IMR-90 (cell line): ENCODE measurements at regions not wholly inside any gene's neighbourhood (a gene's known extent, or its start where the extent isn't known, plus 50 kb on each side); places are given as distances from the start of the nearest gene placed in this dataset.

Experiments used
- ATAC-seq: fragments of 200-7000 bp; cut with Tn5 transposase; 2 replicates; pipeline ENCODE4 v1.9.1; 2020; ENCODE audit warnings: low read depth, mild to moderate bottlenecking, moderate library complexity
- BruUV-seq: library from RNA; stranded (reverse); fragments of 400-500 nt; replicated peaks from 2 replicates; lab custom pipeline; 2021; lab: Mats Ljungman, UMichigan
- CTCF ChIA-PET: fragments of 300-600 bp; formaldehyde crosslinking; extraction: SDS; loops from one replicate; lab custom pipeline; 2021; ENCODE audit warnings: antibody characterized with exemption; lab: Yijun Ruan, JAX
- POLR2A ChIA-PET: fragments of 300-600 bp; sonication (Branson Sonifier 250); formaldehyde crosslinking; loops from one replicate; lab custom pipeline; 2022; ENCODE audit warnings: antibody characterized with exemption; ENCODE audit not compliant: unreplicated experiment; lab: Charles Lee
- DNase-seq: peaks from one replicate; pipeline ENCODE4 v3.0.0; 2013
- H2AFZ ChIP-seq: replicated peaks from 2 replicates; pipeline ENCODE3; 2013; ENCODE audit warnings: low read length, mild to moderate bottlenecking; ENCODE audit not compliant: poor library complexity
- H2AK5ac ChIP-seq: 2 replicates; pipeline ENCODE4 v1.6.1; 2013; ENCODE audit warnings: low read depth, low read length, inconsistent platforms
- H2AK9ac ChIP-seq: replicated peaks from 2 replicates; pipeline ENCODE3; 2013; ENCODE audit warnings: mild to moderate bottlenecking, low read depth, low read length, moderate library complexity; ENCODE audit not compliant: poor library complexity
- H2BK120ac ChIP-seq: 2 replicates; pipeline ENCODE4 v1.6.1; 2013; ENCODE audit warnings: low read depth, low read length, inconsistent platforms
- H2BK15ac ChIP-seq: 3 replicates; pipeline ENCODE4 v1.6.1; 2013; ENCODE audit warnings: low read depth, low read length, inconsistent platforms
- H2BK20ac ChIP-seq: 2 replicates; pipeline ENCODE4 v1.6.1; 2013; ENCODE audit warnings: low read depth, mild to moderate bottlenecking, inconsistent platforms, low read length, moderate library complexity
- H2BK5ac ChIP-seq: 2 replicates; pipeline ENCODE4 v1.6.1; 2013; ENCODE audit warnings: mild to moderate bottlenecking, low read depth, low read length, inconsistent platforms; ENCODE audit not compliant: poor library complexity, severe bottlenecking
- H3K14ac ChIP-seq: replicated peaks from 2 replicates; pipeline ENCODE4 v1.6.1; 2013; ENCODE audit warnings: low read depth, low read length, inconsistent platforms
- H3K18ac ChIP-seq: 2 replicates; pipeline ENCODE4 v1.6.1; 2013; ENCODE audit warnings: low read depth, low read length, control low read depth
- H3K23ac ChIP-seq: 2 replicates; pipeline ENCODE4 v1.6.1; 2013; ENCODE audit warnings: low read depth, low read length, inconsistent platforms
- H3K27ac ChIP-seq: 2 replicates; pipeline ENCODE4 v1.5.1; 2013; ENCODE audit warnings: mild to moderate bottlenecking, control low read depth, low read length; ENCODE audit not compliant: insufficient read depth
- H3K27me3 ChIP-seq: 2 replicates; pipeline ENCODE4 v1.6.1; 2013; ENCODE audit warnings: low read length; ENCODE audit not compliant: control insufficient read depth, insufficient read depth
- H3K36me3 ChIP-seq: 2 replicates; pipeline ENCODE4 v1.6.1; 2013; ENCODE audit warnings: low read length, mixed read lengths; ENCODE audit not compliant: control insufficient read depth, insufficient read depth
- H3K4ac ChIP-seq: 2 replicates; pipeline ENCODE4 v1.6.1; 2013; ENCODE audit warnings: low read depth, low read length, inconsistent platforms
- H3K4me1 ChIP-seq: 2 replicates; pipeline ENCODE4 v1.6.1; 2013; ENCODE audit warnings: low read length, mixed read lengths; ENCODE audit not compliant: control insufficient read depth, insufficient read depth
- H3K4me2 ChIP-seq: 2 replicates; pipeline ENCODE4 v1.6.1; 2013; ENCODE audit warnings: low read depth, mild to moderate bottlenecking, control low read depth, low read length, moderate library complexity
- H3K4me3 ChIP-seq: 2 replicates; pipeline ENCODE4 v1.5.1; 2013; ENCODE audit warnings: low read depth, mild to moderate bottlenecking, control low read depth, low read length, moderate library complexity; ENCODE audit not compliant: insufficient read depth
- H3K56ac ChIP-seq: 2 replicates; pipeline ENCODE4 v1.6.1; 2013; ENCODE audit warnings: low read length, inconsistent platforms; ENCODE audit not compliant: insufficient read depth; ENCODE audit errors: extremely low read depth
- H3K79me1 ChIP-seq, 2 experiments: 2 replicates each; pipeline ENCODE4 v1.6.1; 2013; ENCODE audit warnings: low read length in 2 of 2, inconsistent platforms in 1 of 2, low read depth in 1 of 2
- H3K9ac ChIP-seq: 2 replicates; pipeline ENCODE4 v1.6.1; 2013; ENCODE audit warnings: low read depth, low read length, control low read depth
- H3K9me1 ChIP-seq: 2 replicates; pipeline ENCODE4 v1.6.1; 2013; ENCODE audit warnings: low read length, inconsistent platforms; ENCODE audit not compliant: insufficient read depth
- H3K9me3 ChIP-seq: 2 replicates; pipeline ENCODE4 v1.6.1; 2013; ENCODE audit warnings: low read length; ENCODE audit not compliant: control insufficient read depth, insufficient read depth
- H4K20me1 ChIP-seq: 2 replicates; pipeline ENCODE4 v1.6.1; 2013; ENCODE audit warnings: low read length, inconsistent platforms; ENCODE audit not compliant: insufficient read depth
- H4K5ac ChIP-seq: 2 replicates; pipeline ENCODE4 v1.6.1; 2013; ENCODE audit warnings: mild to moderate bottlenecking, low read depth, low read length, control low read depth
- H4K8ac ChIP-seq, 2 experiments: 2 replicates each; pipeline ENCODE4 v1.6.1; 2013; ENCODE audit warnings: low read depth in 2 of 2, low read length in 2 of 2, control low read depth in 1 of 2, inconsistent platforms in 1 of 2
- H4K91ac ChIP-seq: 2 replicates; pipeline ENCODE4 v1.6.1; 2013; ENCODE audit warnings: low read depth, low read length, inconsistent platforms; ENCODE audit not compliant: insufficient read depth
- BHLHE40 ChIP-seq: fragments of 150-350 bp; IDR thresholded peaks from 2 replicates; pipeline ENCODE4 v1.6.1; 2016; ENCODE audit warnings: mild to moderate bottlenecking, low read depth, low read length
- CHD1 ChIP-seq: IDR thresholded peaks from 2 replicates; pipeline ENCODE4 v1.6.1; 2012; ENCODE audit warnings: low read depth, low read length, improper control_type of control experiment
- ELK1 ChIP-seq: fragments of 150-350 bp; IDR thresholded peaks from 2 replicates; pipeline ENCODE4 v1.6.1; 2016; ENCODE audit warnings: low read depth, mild to moderate bottlenecking, low read length, moderate library complexity, borderline replicate concordance
- FOS ChIP-seq: fragments of 150-350 bp; IDR thresholded peaks from 2 replicates; pipeline ENCODE4 v1.6.1; 2016; ENCODE audit warnings: low read depth, low read length
- MAFK ChIP-seq: IDR thresholded peaks from 2 replicates; pipeline ENCODE4 v1.6.1; 2012; ENCODE audit warnings: low read depth, low read length, improper control_type of control experiment
- MAZ ChIP-seq: IDR thresholded peaks from 2 replicates; pipeline ENCODE4 v1.6.1; 2012; ENCODE audit warnings: low read depth, mild to moderate bottlenecking, low read length, improper control_type of control experiment, moderate library complexity, borderline replicate concordance
- MXI1 ChIP-seq: IDR thresholded peaks from 2 replicates; pipeline ENCODE4 v1.6.1; 2012; ENCODE audit warnings: low read depth, mild to moderate bottlenecking, low read length, moderate library complexity, borderline replicate concordance
- NFE2L2 ChIP-seq: fragments of 150-350 bp; IDR thresholded peaks from 2 replicates; pipeline ENCODE4 v1.6.1; 2016; ENCODE audit warnings: low read depth, mild to moderate bottlenecking, low read length
- POLR2A ChIP-seq: IDR thresholded peaks from 2 replicates; pipeline ENCODE4 v1.6.1; 2012; ENCODE audit warnings: mild to moderate bottlenecking, low read depth, low read length
- RAD21 ChIP-seq: IDR thresholded peaks from 2 replicates; pipeline ENCODE4 v1.6.1; 2012; ENCODE audit warnings: low read length, improper control_type of control experiment
- RCOR1 ChIP-seq: IDR thresholded peaks from 2 replicates; pipeline ENCODE4 v1.6.1; 2012; ENCODE audit warnings: mild to moderate bottlenecking, low read length, improper control_type of control experiment; ENCODE audit not compliant: insufficient replicate concordance
- RFX5 ChIP-seq: IDR thresholded peaks from 2 replicates; pipeline ENCODE4 v1.8.0; 2012; ENCODE audit warnings: low read depth, mild to moderate bottlenecking, low read length, moderate library complexity
- SMC3 ChIP-seq: fragments of 150-350 bp; IDR thresholded peaks from 2 replicates; pipeline ENCODE4 v1.6.1; 2016; ENCODE audit warnings: low read depth, mild to moderate bottlenecking, antibody characterized with exemption, low read length, moderate library complexity
- dilution Hi-C: fragments of 300-500 bp; cut with HindIII; formaldehyde crosslinking; loops from one replicate; pipeline ENCODE4 v1.14.3; 2018; ENCODE audit warnings: low sequenced_read_pairs; ENCODE audit not compliant: unreplicated experiment
- in situ Hi-C: fragments of 300-500 bp; cut with MboI; formaldehyde crosslinking; loops from 3 replicates; pipeline ENCODE4 v1.14.3; 2019; ENCODE audit warnings: low sequenced_read_pairs, inconsistent platforms, mixed read lengths
- intact Hi-C: fragments of 100-400 bp; cut with micrococcal nuclease; formaldehyde crosslinking; loops from 2 replicates; pipeline ENCODE4 v1.10.0; 2022

DNA sequence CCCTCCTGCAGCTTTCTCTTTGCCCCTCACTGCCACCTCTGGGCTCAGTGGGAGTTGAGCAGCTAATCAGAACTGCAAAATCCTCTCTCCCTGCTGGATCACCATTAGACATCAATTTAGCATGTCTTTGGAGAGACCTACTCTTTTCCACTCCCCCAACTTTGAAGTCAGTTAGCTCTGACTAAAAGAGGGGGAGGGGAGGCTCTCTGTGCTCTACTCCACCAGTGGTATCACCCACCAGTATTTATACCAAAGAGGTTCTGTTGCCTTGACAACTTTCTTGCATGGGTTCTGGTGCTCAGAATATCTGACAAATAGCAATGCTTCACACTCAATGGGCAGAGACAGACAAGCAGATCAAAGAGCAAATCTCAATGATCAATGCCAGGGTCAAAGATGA is 146.2 kb upstream of the ROPN1 start:
- dilution Hi-C loops: no loop called here
- TF ChIP-seq RFX5 (no peak), MAFK (no peak), SMC3 (no peak), ELK1 (no peak), FOS (no peak), BHLHE40 (no peak), MAZ (no peak), MXI1 (no peak), RCOR1 (no peak), NFE2L2 (no peak), RAD21 (no peak), CHD1 (no peak), POLR2A (no peak)
- no peak for ATAC-seq

More for the DNA sequence above, 146.2 kb upstream of the ROPN1 start:
- in situ Hi-C loops: no loop called here
- Histone ChIP-seq H2AFZ (no peak overlapping the region), H3K9me1 (no peaks in the 10 kb centered on the region), H3K14ac (no peak overlapping the region), H3K56ac (no peak overlapping the region), H2BK5ac (no peak overlapping the region), H3K9me3 (no peaks in the 10 kb centered on the region), H3K79me1 (no peaks in the 10 kb centered on the region), H4K91ac (no peak overlapping the region), H3K4ac (no peak overlapping the region), H2AK9ac (no peak overlapping the region), H3K27ac (no peak overlapping the region), H3K4me3 (no peak overlapping the region), H3K9ac (no peak overlapping the region), H4K5ac (no peak overlapping the region), H2AK5ac (no peak overlapping the region), H3K4me1 (no peaks in the 10 kb centered on the region; the same call in 1 of the 2 replicates), H3K4me2 (no peak overlapping the region), H3K23ac (no peak overlapping the region), H4K8ac (no peak overlapping the region), H2BK20ac (no peak overlapping the region), H2BK120ac (no peak overlapping the region), H4K20me1 (no peaks in the 10 kb centered on the region), H3K36me3 (no peaks in the 10 kb centered on the region), H3K18ac (no peak overlapping the region), H2BK15ac (no peak overlapping the region), H3K27me3 (peaks cover 17% of the 10 kb centered on the region)
- BruUV-seq: no TSS peak
- DNase-seq: no peak
- intact Hi-C loops: no loop called here
- CTCF ChIA-PET: no interaction called here
- POLR2A ChIA-PET: no interaction called here
